Muscle of leg (tissue), 3 donors: ENCODE measurements at regions not wholly inside any gene's neighbourhood (a gene's known extent, or its start where the extent isn't known, plus 50 kb on each side); places are given as distances from the start of the nearest gene placed in this dataset.
A peak's percentile ranks its signal among the peaks of the same experiment; 100 is the strongest.

Experiments used
- DNase-seq: peaks from one replicate; pipeline ENCODE4 v3.0.0; 2013
- H3K27ac ChIP-seq: one replicate; pipeline ENCODE4 v1.5.1; 2013; ENCODE audit warnings: mild to moderate bottlenecking, low read length, control low read depth
- H3K27me3 ChIP-seq: one replicate; pipeline ENCODE4 v1.6.1; 2013; ENCODE audit warnings: low read length; ENCODE audit not compliant: control insufficient read depth, insufficient read depth
- H3K36me3 ChIP-seq: one replicate; pipeline ENCODE4 v1.6.1; 2013; ENCODE audit warnings: low read length; ENCODE audit not compliant: control insufficient read depth, insufficient read depth
- H3K4me1 ChIP-seq: one replicate; pipeline ENCODE4 v1.6.1; 2013; ENCODE audit warnings: low read length; ENCODE audit not compliant: control insufficient read depth, insufficient read depth
- H3K4me3 ChIP-seq: one replicate; pipeline ENCODE4 v1.5.1; 2013; ENCODE audit warnings: low read length, control low read depth
- H3K9me3 ChIP-seq: replicated peaks from 2 replicates; pipeline ENCODE4 v1.6.1; 2013; ENCODE audit warnings: low read depth, low read length; ENCODE audit not compliant: control insufficient read depth
- WGBS: methylation state at CpG from one replicate; pipeline ENCODE4 v1.1.5; 2013; ENCODE audit warnings: missing lambda C conversion rate; ENCODE audit not compliant: insufficient coverage; 5-methylcytosine and 5-hydroxymethylcytosine counted together

- Histone ChIP-seq H3K4me1 (no peaks in the 10 kb centered on the region), H3K4me3 (no peak overlapping the region), H3K27ac (no peak overlapping the region), H3K9me3 (no peaks in the 10 kb centered on the region), H3K36me3 (no peaks in the 10 kb centered on the region), H3K27me3 (no peaks in the 10 kb centered on the region)
- no peak for DNase-seq
- no CpG with 5 or more reads among the region's 3 CpGs for WGBS
These were observed 141.5 kb upstream of the LRFN2 start for GRCh38 chr6:40728643-40729042.

- no peaks in the 10 kb centered on the region for H3K27me3 ChIP-seq
- H3K4me3 ChIP-seq, result no peak overlapping the region
- H3K27ac ChIP-seq, result no peak overlapping the region
- no CpG with 5 or more reads among the region's 1 CpG for WGBS
- H3K4me1 ChIP-seq, result peaks cover 3% of the 10 kb centered on the region
- H3K9me3 ChIP-seq, result no peaks in the 10 kb centered on the region
- no peaks in the 10 kb centered on the region for H3K36me3 ChIP-seq
- no peak for DNase-seq
These were observed 140.1 kb upstream of the LRFN2 start for GRCh38 chr6:40727271-40727670.

DNA sequence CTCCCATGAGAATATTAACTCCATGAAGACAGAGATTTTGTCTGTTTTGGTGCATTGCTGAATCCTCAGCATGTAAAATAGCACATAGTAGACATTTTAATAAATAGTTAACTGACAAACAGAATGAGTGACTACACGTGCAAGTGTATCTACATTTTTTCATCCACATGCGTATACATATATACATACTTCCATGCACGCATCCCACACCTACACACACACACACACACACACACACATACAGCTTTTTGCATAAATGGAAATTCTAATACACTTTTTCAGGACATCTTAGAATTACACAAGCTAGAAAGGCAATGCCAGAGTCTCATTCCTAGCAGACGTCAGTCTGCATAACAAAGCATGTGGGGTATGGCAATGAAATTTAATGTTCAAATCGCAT lies 139.7 kb upstream of the LRFN2 start:
- Histone ChIP-seq H3K4me3 (no peak overlapping the region), H3K27me3 (no peaks in the 10 kb centered on the region), H3K9me3 (no peaks in the 10 kb centered on the region), H3K4me1 (peaks cover 8% of the 10 kb centered on the region), H3K36me3 (no peaks in the 10 kb centered on the region), H3K27ac (no peak overlapping the region)
- no peak for DNase-seq
- 79% methylated on average over 2 of the region's 5 CpGs for WGBS

DNA sequence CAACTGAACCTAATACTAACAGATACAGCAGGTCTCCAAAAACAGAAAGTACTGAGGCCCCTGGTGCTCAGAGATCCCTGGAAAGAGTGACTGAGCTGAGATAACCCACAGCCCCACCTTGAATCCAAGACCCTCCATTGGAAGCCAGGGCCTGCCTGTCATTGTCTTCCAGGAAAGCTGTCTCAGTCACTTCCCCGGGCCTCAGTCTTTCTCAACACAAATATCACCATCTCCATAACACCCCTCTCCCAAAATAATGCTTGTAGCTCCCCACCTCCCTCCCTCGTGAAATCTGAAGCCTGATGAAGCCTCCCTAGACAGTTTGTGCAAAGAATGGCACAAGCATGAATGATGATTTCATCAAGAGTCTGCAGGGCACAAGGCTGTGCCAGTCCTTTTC lies 138.2 kb upstream of the LRFN2 start:
- Histone ChIP-seq H3K4me1 (peaks cover 13% of the 10 kb centered on the region), H3K9me3 (no peaks in the 10 kb centered on the region), H3K36me3 (no peaks in the 10 kb centered on the region), H3K27me3 (no peaks in the 10 kb centered on the region), H3K4me3 (no peak overlapping the region), H3K27ac (no peak overlapping the region)
- WGBS, result 69% methylated on average over 2 of the region's 2 CpGs
- DNase-seq, result no peak

DNA sequence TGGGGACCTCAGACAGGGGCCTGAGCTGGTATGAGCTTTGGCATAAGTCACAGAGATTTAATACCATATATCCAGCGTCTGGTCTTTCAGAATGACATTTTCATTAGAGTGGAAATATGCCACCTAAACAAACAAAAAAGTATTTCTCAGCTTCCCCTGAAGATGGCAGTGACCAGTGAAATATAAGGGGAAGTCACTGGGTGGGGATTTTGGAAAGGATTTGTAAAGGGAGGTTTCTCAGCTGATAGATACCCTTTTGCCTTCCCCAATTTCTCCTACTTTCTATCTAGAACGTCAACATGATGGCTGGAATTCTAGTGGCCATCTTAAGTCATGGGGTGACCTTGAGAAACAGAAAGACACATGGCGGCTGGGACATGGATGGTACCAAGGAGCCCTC lies 137.7 kb upstream of the LRFN2 start:
- H3K36me3 ChIP-seq, result no peaks in the 10 kb centered on the region
- no peak for DNase-seq
- H3K9me3 ChIP-seq, result no peaks in the 10 kb centered on the region
- H3K4me1 ChIP-seq, result peaks cover 16% of the 10 kb centered on the region
- H3K27me3 ChIP-seq, result no peaks in the 10 kb centered on the region
- WGBS, result 100% methylated on average over 1 of the region's 3 CpGs
- no peak overlapping the region for H3K27ac ChIP-seq
- H3K4me3 ChIP-seq, result no peak overlapping the region

DNA sequence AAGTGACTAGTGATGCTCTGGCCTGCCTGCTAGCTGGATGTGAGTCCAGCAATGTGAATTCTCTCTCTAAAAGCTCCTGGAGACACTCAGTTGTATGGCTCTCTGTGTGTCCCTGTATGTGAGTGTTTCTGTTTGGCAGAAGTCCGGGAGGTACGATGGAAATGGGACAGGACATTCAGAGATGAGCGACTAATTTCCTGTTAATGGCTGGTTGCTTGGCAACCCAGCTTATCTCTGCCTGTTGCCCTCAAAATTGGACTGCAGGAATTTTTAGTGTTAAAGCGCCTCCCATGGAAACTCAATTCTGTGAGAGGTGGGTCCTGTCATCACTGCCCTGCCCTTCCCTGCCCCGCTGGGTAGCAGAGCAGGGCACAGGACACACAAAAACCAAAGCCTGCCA lies 136.8 kb upstream of the LRFN2 start:
- no peaks in the 10 kb centered on the region for H3K36me3 ChIP-seq
- no peak overlapping the region for H3K27ac ChIP-seq
- peaks cover 23% of the 10 kb centered on the region for H3K4me1 ChIP-seq
- no peaks in the 10 kb centered on the region for H3K27me3 ChIP-seq
- 46% methylated on average over 5 of the region's 5 CpGs for WGBS
- H3K4me3 ChIP-seq, result no peak overlapping the region
- no peaks in the 10 kb centered on the region for H3K9me3 ChIP-seq
- DNase-seq, result no peak

DNA sequence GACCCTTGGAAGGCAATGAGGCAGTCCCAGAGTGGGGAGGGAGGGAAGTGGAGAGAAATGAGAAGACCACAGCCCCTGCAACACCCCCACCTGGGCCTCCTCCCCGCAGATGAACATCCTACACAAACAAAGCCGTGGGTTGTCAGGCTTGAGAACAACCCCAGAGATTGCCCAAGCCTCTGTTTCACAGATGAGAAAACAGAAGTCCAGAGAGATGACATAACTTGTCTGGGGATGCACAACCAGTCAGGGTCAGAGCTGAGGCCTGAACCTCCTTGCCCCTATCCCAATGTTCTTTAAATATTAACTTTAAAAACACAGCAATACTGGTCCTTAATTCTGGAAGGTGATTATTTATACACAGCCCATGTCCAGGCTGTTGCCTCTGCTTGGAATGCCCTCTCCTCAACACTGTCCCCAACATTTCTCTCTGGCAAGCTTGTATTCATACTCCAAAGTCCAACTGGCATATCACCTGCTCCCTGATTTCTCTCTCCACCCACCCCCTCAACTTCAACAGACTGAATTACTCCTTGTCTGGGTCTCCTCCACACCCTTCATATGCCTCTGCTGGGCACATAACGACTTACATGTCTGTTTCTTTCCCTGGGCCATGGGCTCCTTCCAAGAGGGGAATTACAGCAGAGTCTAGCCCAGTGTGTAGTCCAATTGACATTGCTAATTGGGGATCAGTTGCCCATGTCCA lies 135.5 kb upstream of the LRFN2 start:
- peaks cover 23% of the 10 kb centered on the region for H3K4me1 ChIP-seq
- H3K27me3 ChIP-seq, result no peaks in the 10 kb centered on the region
- H3K27ac ChIP-seq, result no peak overlapping the region
- no peaks in the 10 kb centered on the region for H3K9me3 ChIP-seq
- 50% methylated on average over 2 of the region's 3 CpGs for WGBS
- H3K36me3 ChIP-seq, result no peaks in the 10 kb centered on the region
- no peak overlapping the region for H3K4me3 ChIP-seq
- DNase-seq, result no peak

DNA sequence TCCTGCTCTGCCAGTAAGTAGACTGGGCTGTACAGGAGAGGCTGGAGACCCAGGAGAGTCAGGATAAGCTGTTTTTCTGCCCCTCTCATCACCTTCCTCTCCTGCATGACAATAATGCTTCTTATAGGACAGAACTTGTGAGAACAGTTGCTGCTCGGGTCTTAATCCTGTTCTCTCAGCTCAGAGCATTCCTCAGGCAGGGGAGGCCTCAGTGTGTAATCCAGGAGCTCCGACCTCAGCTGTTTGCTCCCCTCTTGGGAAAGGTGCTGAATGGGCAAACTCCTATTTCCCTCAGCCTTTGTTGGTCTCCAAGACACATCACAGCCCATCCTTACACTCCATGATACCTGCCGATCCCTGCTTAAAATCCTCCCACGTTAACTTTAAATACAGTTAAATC lies 134.9 kb upstream of the LRFN2 start:
- no peaks in the 10 kb centered on the region for H3K27me3 ChIP-seq
- no peaks in the 10 kb centered on the region for H3K36me3 ChIP-seq
- no peak overlapping the region for H3K27ac ChIP-seq
- peaks cover 23% of the 10 kb centered on the region for H3K4me1 ChIP-seq
- no peak overlapping the region for H3K4me3 ChIP-seq
- no peaks in the 10 kb centered on the region for H3K9me3 ChIP-seq
- no peak for DNase-seq
- 18% methylated on average over 1 of the region's 4 CpGs for WGBS

GRCh38 chr6:40721271-40721952 lies 134.2 kb upstream of the LRFN2 start:
- Histone ChIP-seq H3K27ac (no peak overlapping the region), H3K36me3 (no peaks in the 10 kb centered on the region), H3K4me3 (no peak overlapping the region), H3K9me3 (no peaks in the 10 kb centered on the region), H3K27me3 (no peaks in the 10 kb centered on the region), H3K4me1 (peaks cover 23% of the 10 kb centered on the region)
- peak; percentile 33 for DNase-seq
- 84% methylated on average over 5 of the region's 7 CpGs for WGBS

GRCh38 chr6:40720375-40720748 lies 133.2 kb upstream of the LRFN2 start:
- peak; percentile 7 for DNase-seq
- Histone ChIP-seq H3K27me3 (peaks cover under 1% of the 10 kb centered on the region), H3K4me1 (peaks cover 23% of the 10 kb centered on the region), H3K4me3 (no peak overlapping the region), H3K36me3 (no peaks in the 10 kb centered on the region), H3K27ac (no peak overlapping the region), H3K9me3 (no peaks in the 10 kb centered on the region)
- no CpG with 5 or more reads among the region's 2 CpGs for WGBS
